Fibroblast of lung (primary cell): ENCODE measurements at regions not wholly inside any gene's neighbourhood (a gene's known extent, or its start where the extent isn't known, plus 50 kb on each side); places are given as distances from the start of the nearest gene placed in this dataset.

Experiments used
- CTCF ChIP-seq, 2 donors: IDR thresholded peaks in 1 of 2; conservative IDR thresholded peaks in 1 of 2; 1 replicate in 1 of 2; 2 replicates in 1 of 2; pipeline ENCODE4 v1.5.1; 2011 to 2012; ENCODE audit warnings: low read length in 2 of 2, control low read depth in 1 of 2, inconsistent platforms in 1 of 2, low read depth in 1 of 2, mild to moderate bottlenecking in 1 of 2
- EZH2 ChIP-seq: IDR thresholded peaks from 2 replicates; pipeline ENCODE4 v1.5.1; 2012; ENCODE audit warnings: low read length, control low read depth, mild to moderate bottlenecking; ENCODE audit errors: missing control alignments

GRCh38 chr10:121669028-121669374, 70.8 kb upstream of the FGFR2 start:
- TF ChIP-seq CTCF (conservative IDR thresholded peaks at IDR 0.05 in 1 of 2, IDR thresholded peaks at IDR 0.05 in 1 of 2; ENCODE audit: low read depth in 1 of 2, low read length in 2 of 2) (no peak), EZH2 (no peak)
